ENCODE measurements at regions not wholly inside any gene's neighbourhood (a gene's known extent, or its start where the extent isn't known, plus 50 kb on each side); places are given as distances from the start of the nearest gene placed in this dataset.
"Not testable (repeated sequence)": the region's sequence is repeated elsewhere in the genome, so short reads cannot be mapped to it uniquely, and the experiment has no call there.

- not testable (repeated sequence) for TF ChIP-seq CTCF (conservative IDR thresholded peaks at IDR 0.05; ENCODE audit: low read depth, low read length); EZH2 (IDR thresholded peaks at IDR 0.05; ENCODE audit: borderline replicate concordance, low read depth, low read length, poor library complexity, severe bottlenecking)
Observed at GRCh38 chr5:145652700-145653099, 182.4 kb downstream of the PRELID2 start.

All from A673 (cell line).